ENCODE measurements at regions not wholly inside any gene's neighbourhood (a gene's known extent, or its start where the extent isn't known, plus 50 kb on each side); places are given as distances from the start of the nearest gene placed in this dataset.
"Not testable (repeated sequence)": the region's sequence is repeated elsewhere in the genome, so short reads cannot be mapped to it uniquely, and the experiment has no call there.

- H3K4me3 ChIP-seq (replicated peaks in 1 of 3; ENCODE audit: low read depth in 2 of 3, low read length in 3 of 3); H3K27me3 Mint-ChIP-seq (ENCODE audit: low read depth in 3 of 3); H3K27ac ChIP-seq (ENCODE audit: low read depth in 1 of 2, low read length in 2 of 2); H3K4me1 ChIP-seq (ENCODE audit: control insufficient read depth in 1 of 2, insufficient read depth in 2 of 2, low read length in 2 of 2); intact Hi-C loops (cut with micrococcal nuclease); H3K4me3 Mint-ChIP-seq; H3K36me3 Mint-ChIP-seq; H3K4me2 ChIP-seq (replicated peaks; ENCODE audit: extremely low read depth, low read length, poor library complexity, severe bottlenecking); H3K36me3 ChIP-seq (replicated peaks in 1 of 2; ENCODE audit: control insufficient read depth in 1 of 2, insufficient read depth in 2 of 2, low read length in 2 of 2); H4K20me1 ChIP-seq (ENCODE audit: insufficient read depth, low read length); H2AFZ ChIP-seq (ENCODE audit: insufficient read depth, low read depth, low read length, poor library complexity, severe bottlenecking); H3K4me1 Mint-ChIP-seq; H3K9ac ChIP-seq (ENCODE audit: insufficient read depth, low read length, poor library complexity, severe bottlenecking); H3K27me3 ChIP-seq (ENCODE audit: control insufficient read depth in 2 of 2, insufficient read depth in 2 of 2, low read length in 2 of 2); H3K79me2 ChIP-seq (ENCODE audit: insufficient read depth, low read length); H3K27ac Mint-ChIP-seq; DNase-seq: not testable (repeated sequence)
- H3K9me3 ChIP-seq (replicated peaks in 1 of 2; ENCODE audit: control insufficient read depth in 1 of 2, insufficient read depth in 1 of 2, low read length in 2 of 2) = peaks cover 67 to 82% of the 10 kb centered on the region in 2 donors
- WGBS (ENCODE audit: insufficient coverage) = 77% methylated on average over 8 of the region's 10 CpGs
- peaks cover 0 to 11% (median 2%) of the 10 kb centered on the region in 7 donors for H3K9me3 Mint-ChIP-seq
These were observed 767.9 kb upstream of the TPTE start for GRCh38 chr21:9753441-9753840.

GRCh38 chr21:9753943-9754342, 767.4 kb upstream of the TPTE start:
- TF ChIP-seq CTCF (IDR thresholded peaks at IDR 0.05) = no peak
- H4K20me1 ChIP-seq (ENCODE audit: insufficient read depth, low read length) = no peaks in the 10 kb centered on the region
- no peaks in the 10 kb centered on the region for H3K79me2 ChIP-seq (ENCODE audit: insufficient read depth, low read length)
- no peak overlapping the region for H3K4me3 Mint-ChIP-seq
- WGBS (ENCODE audit: insufficient coverage) = 61% methylated on average over 6 of the region's 7 CpGs
- H3K27me3 ChIP-seq (ENCODE audit: control insufficient read depth in 2 of 2, insufficient read depth in 2 of 2, low read length in 2 of 2) = no peaks in the 10 kb centered on the region
- H3K4me1 ChIP-seq (ENCODE audit: control insufficient read depth in 1 of 2, insufficient read depth in 2 of 2, low read length in 2 of 2) = no peaks in the 10 kb centered on the region
- no peaks in the 10 kb centered on the region for H3K36me3 Mint-ChIP-seq
- no peak overlapping the region for H3K4me3 ChIP-seq (replicated peaks in 1 of 3; ENCODE audit: low read depth in 2 of 3, low read length in 3 of 3)
- H3K9me3 Mint-ChIP-seq = peaks cover 0 to 8% (median 0%) of the 10 kb centered on the region in 7 donors
- no peak overlapping the region for H2AFZ ChIP-seq (ENCODE audit: insufficient read depth, low read depth, low read length, poor library complexity, severe bottlenecking)
- H3K9ac ChIP-seq (ENCODE audit: insufficient read depth, low read length, poor library complexity, severe bottlenecking) = no peak overlapping the region
- no peaks in the 10 kb centered on the region for H3K4me1 Mint-ChIP-seq
- H3K27ac ChIP-seq (ENCODE audit: low read depth in 1 of 2, low read length in 2 of 2) = no peak overlapping the region
- intact Hi-C loops (cut with micrococcal nuclease) = no loop called here
- H3K27ac Mint-ChIP-seq = no peak overlapping the region
- no peaks in the 10 kb centered on the region for H3K27me3 Mint-ChIP-seq (ENCODE audit: low read depth in 3 of 3)
- H3K4me2 ChIP-seq (replicated peaks; ENCODE audit: extremely low read depth, low read length, poor library complexity, severe bottlenecking) = no peak overlapping the region
- no peaks in the 10 kb centered on the region for H3K36me3 ChIP-seq (replicated peaks in 1 of 2; ENCODE audit: control insufficient read depth in 1 of 2, insufficient read depth in 2 of 2, low read length in 2 of 2)
- H3K9me3 ChIP-seq (replicated peaks in 1 of 2; ENCODE audit: control insufficient read depth in 1 of 2, insufficient read depth in 1 of 2, low read length in 2 of 2) = peaks cover 69 to 83% of the 10 kb centered on the region in 2 donors
- DNase-seq = no peak

GRCh38 chr21:9754434-9754833, 766.9 kb upstream of the TPTE start:
- H3K36me3 ChIP-seq (replicated peaks in 1 of 2; ENCODE audit: control insufficient read depth in 1 of 2, insufficient read depth in 2 of 2, low read length in 2 of 2); H3K9me3 Mint-ChIP-seq; H3K4me2 ChIP-seq (replicated peaks; ENCODE audit: extremely low read depth, low read length, poor library complexity, severe bottlenecking); H3K4me1 Mint-ChIP-seq; H3K36me3 Mint-ChIP-seq; H3K27ac ChIP-seq (ENCODE audit: low read depth in 1 of 2, low read length in 2 of 2); H3K79me2 ChIP-seq (ENCODE audit: insufficient read depth, low read length); H2AFZ ChIP-seq (ENCODE audit: insufficient read depth, low read depth, low read length, poor library complexity, severe bottlenecking); H3K4me3 ChIP-seq (replicated peaks in 1 of 3; ENCODE audit: low read depth in 2 of 3, low read length in 3 of 3); H3K9ac ChIP-seq (ENCODE audit: insufficient read depth, low read length, poor library complexity, severe bottlenecking); H3K4me1 ChIP-seq (ENCODE audit: control insufficient read depth in 1 of 2, insufficient read depth in 2 of 2, low read length in 2 of 2); H4K20me1 ChIP-seq (ENCODE audit: insufficient read depth, low read length); H3K4me3 Mint-ChIP-seq; H3K27me3 ChIP-seq (ENCODE audit: control insufficient read depth in 2 of 2, insufficient read depth in 2 of 2, low read length in 2 of 2); H3K27me3 Mint-ChIP-seq (ENCODE audit: low read depth in 3 of 3); H3K27ac Mint-ChIP-seq; intact Hi-C loops (cut with micrococcal nuclease); DNase-seq: not testable (repeated sequence)
- peaks cover 71 to 86% of the 10 kb centered on the region in 2 donors for H3K9me3 ChIP-seq (replicated peaks in 1 of 2; ENCODE audit: control insufficient read depth in 1 of 2, insufficient read depth in 1 of 2, low read length in 2 of 2)
- no CpG with 5 or more reads among the region's 1 CpG for WGBS (ENCODE audit: insufficient coverage)

Measured in CD14-positive monocyte (primary cell).